Keratinocyte (primary cell): ENCODE measurements at regions not wholly inside any gene's neighbourhood (a gene's known extent, or its start where the extent isn't known, plus 50 kb on each side); places are given as distances from the start of the nearest gene placed in this dataset.

Experiments used
- DNase-seq: peaks from one replicate; pipeline ENCODE4 v3.0.0-alpha.2; 2011; ENCODE audit warnings: low read depth, missing footprints, low spot score
- FAIRE-seq: peaks from 2 replicates; lab custom pipeline; 2011; peaks lifted over from hg19 to GRCh38; lab: Jason Lieb, UNC
- H2AFZ ChIP-seq: 2 replicates; pipeline ENCODE4 v1.6.0; 2012; ENCODE audit warnings: low read length, control low read depth, inconsistent platforms; ENCODE audit not compliant: control insufficient read depth
- H3K27ac ChIP-seq: 2 replicates; pipeline ENCODE4 v1.5.1; 2011; ENCODE audit warnings: low read length; ENCODE audit not compliant: control insufficient read depth, insufficient read depth
- H3K27me3 ChIP-seq: 3 replicates; pipeline ENCODE4 v1.6.0; 2011; ENCODE audit warnings: low read length; ENCODE audit not compliant: control insufficient read depth, insufficient read depth; ENCODE audit errors: extremely low read depth
- H3K36me3 ChIP-seq, 2 experiments: 2 replicates in 1 of 2; 3 replicates in 1 of 2; pipeline ENCODE4 v1.5.1; 2011; ENCODE audit warnings: low read length in 2 of 2, mild to moderate bottlenecking in 1 of 2; ENCODE audit not compliant: control insufficient read depth in 2 of 2, insufficient read depth in 2 of 2; ENCODE audit errors: extremely low read depth in 1 of 2
- H3K4me1 ChIP-seq: 3 replicates; pipeline ENCODE4 v1.5.1; 2011; ENCODE audit warnings: low read length; ENCODE audit not compliant: control insufficient read depth, insufficient read depth; ENCODE audit errors: extremely low read depth
- H3K4me2 ChIP-seq: 3 replicates; pipeline ENCODE4 v1.6.0; 2011; ENCODE audit warnings: low read depth, low read length; ENCODE audit not compliant: control insufficient read depth, insufficient read depth; ENCODE audit errors: extremely low read depth
- H3K4me3 ChIP-seq, 3 experiments: fragments of 200-600 bp in 1 of 3; sonication (generic) in 1 of 3; 2 replicates in 2 of 3; 3 replicates in 1 of 3; pipeline ENCODE4 v1.5.1; 2011 to 2016; ENCODE audit warnings: low read length in 3 of 3, mild to moderate bottlenecking in 3 of 3, control low read depth in 2 of 3, inconsistent platforms in 1 of 3, low read depth in 1 of 3, mixed read lengths in 1 of 3, mixed run types in 1 of 3, moderate library complexity in 1 of 3; ENCODE audit not compliant: control insufficient read depth in 2 of 3, insufficient read depth in 2 of 3; ENCODE audit errors: extremely low read depth in 1 of 3
- H3K79me2 ChIP-seq: 2 replicates; pipeline ENCODE4 v1.6.0; 2012; ENCODE audit warnings: low read length; ENCODE audit not compliant: control insufficient read depth, insufficient read depth
- H3K9ac ChIP-seq: 3 replicates; pipeline ENCODE4 v1.6.0; 2011; ENCODE audit warnings: low read length; ENCODE audit not compliant: control insufficient read depth, insufficient read depth; ENCODE audit errors: extremely low read depth
- H3K9me1 ChIP-seq: 3 replicates; pipeline ENCODE4 v1.6.0; 2011; ENCODE audit warnings: low read length; ENCODE audit not compliant: control insufficient read depth, insufficient read depth; ENCODE audit errors: extremely low read depth
- H3K9me3 ChIP-seq: 2 replicates; pipeline ENCODE4 v1.5.1; 2012; ENCODE audit warnings: low read depth, low read length; ENCODE audit not compliant: control insufficient read depth
- H4K20me1 ChIP-seq: 3 replicates; pipeline ENCODE4 v1.6.0; 2011; ENCODE audit warnings: low read length; ENCODE audit not compliant: control insufficient read depth, insufficient read depth; ENCODE audit errors: extremely low read depth
- EZH2 ChIP-seq: IDR thresholded peaks from one replicate; pipeline ENCODE4 v1.6.1; 2012; ENCODE audit warnings: inconsistent platforms, mild to moderate bottlenecking, low read length, moderate library complexity
- dilution Hi-C: fragments of 300-500 bp; cut with MboI; formaldehyde crosslinking; loops from one replicate; pipeline ENCODE4 v1.7.0; 2020; ENCODE audit warnings: low sequenced_read_pairs; ENCODE audit not compliant: extremely low pct_ligation_motif_present
- TF ChIP-seq, protein P1 (sequence below), 3 experiments: IDR thresholded peaks in 1 of 3; conservative IDR thresholded peaks in 1 of 3; optimal IDR thresholded peaks in 1 of 3; 2 replicates in 2 of 3; 3 replicates in 1 of 3; pipeline versions ENCODE3 to v1.5.1; 2011; ENCODE audit warnings: low read length in 3 of 3, mild to moderate bottlenecking in 3 of 3, moderate library complexity in 2 of 3, control low read depth in 1 of 3, inconsistent platforms in 1 of 3; ENCODE audit not compliant: insufficient read depth in 2 of 3; ENCODE audit errors: extremely low read depth in 1 of 3

DNA sequence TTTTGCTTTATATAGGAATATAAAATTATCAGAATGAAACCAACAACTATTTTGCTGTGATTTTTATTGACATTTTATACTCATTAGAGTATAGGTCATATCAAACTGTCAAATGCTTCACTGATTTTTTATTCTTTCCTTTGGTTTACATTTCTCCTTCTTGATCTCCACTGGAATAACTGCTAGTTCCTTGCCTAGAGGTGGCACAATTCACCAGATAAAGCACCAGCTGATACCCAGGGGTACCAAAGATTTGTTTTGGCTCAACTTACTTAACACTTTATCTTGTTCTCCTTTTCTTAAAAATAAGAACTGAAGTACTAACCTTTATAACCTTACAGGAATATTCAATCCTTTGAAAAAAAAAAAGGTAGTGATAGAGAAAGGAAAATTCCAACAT is 725.1 kb upstream of the CHORDC1 start:
- no peak overlapping the region for H3K4me3 ChIP-seq
- no peaks in the 10 kb centered on the region for H3K27me3 ChIP-seq
- H3K36me3 ChIP-seq, result no peaks in the 10 kb centered on the region
- H4K20me1 ChIP-seq, result no peaks in the 10 kb centered on the region
- TF ChIP-seq, protein P1, sequence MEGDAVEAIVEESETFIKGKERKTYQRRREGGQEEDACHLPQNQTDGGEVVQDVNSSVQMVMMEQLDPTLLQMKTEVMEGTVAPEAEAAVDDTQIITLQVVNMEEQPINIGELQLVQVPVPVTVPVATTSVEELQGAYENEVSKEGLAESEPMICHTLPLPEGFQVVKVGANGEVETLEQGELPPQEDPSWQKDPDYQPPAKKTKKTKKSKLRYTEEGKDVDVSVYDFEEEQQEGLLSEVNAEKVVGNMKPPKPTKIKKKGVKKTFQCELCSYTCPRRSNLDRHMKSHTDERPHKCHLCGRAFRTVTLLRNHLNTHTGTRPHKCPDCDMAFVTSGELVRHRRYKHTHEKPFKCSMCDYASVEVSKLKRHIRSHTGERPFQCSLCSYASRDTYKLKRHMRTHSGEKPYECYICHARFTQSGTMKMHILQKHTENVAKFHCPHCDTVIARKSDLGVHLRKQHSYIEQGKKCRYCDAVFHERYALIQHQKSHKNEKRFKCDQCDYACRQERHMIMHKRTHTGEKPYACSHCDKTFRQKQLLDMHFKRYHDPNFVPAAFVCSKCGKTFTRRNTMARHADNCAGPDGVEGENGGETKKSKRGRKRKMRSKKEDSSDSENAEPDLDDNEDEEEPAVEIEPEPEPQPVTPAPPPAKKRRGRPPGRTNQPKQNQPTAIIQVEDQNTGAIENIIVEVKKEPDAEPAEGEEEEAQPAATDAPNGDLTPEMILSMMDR (optimal IDR thresholded peaks at IDR 0.05 in 1 of 3, IDR thresholded peaks at IDR 0.05 in 1 of 3, conservative IDR thresholded peaks at IDR 0.05 in 1 of 3; ENCODE audit: extremely low read depth in 1 of 3, insufficient read depth in 2 of 3, low read length in 3 of 3), result no peak
- TF ChIP-seq EZH2, result no peak
- H3K4me2 ChIP-seq, result no peak overlapping the region
- no peaks in the 10 kb centered on the region for H3K79me2 ChIP-seq
- DNase-seq, result no peak
- H3K9ac ChIP-seq, result no peak overlapping the region
- no peaks in the 10 kb centered on the region for H3K9me3 ChIP-seq
- FAIRE-seq, result no peak
- dilution Hi-C loops, result no loop called here
- no peaks in the 10 kb centered on the region for H3K4me1 ChIP-seq
- no peaks in the 10 kb centered on the region for H3K9me1 ChIP-seq
- no peak overlapping the region for H3K27ac ChIP-seq
- no peak overlapping the region for H2AFZ ChIP-seq

DNA sequence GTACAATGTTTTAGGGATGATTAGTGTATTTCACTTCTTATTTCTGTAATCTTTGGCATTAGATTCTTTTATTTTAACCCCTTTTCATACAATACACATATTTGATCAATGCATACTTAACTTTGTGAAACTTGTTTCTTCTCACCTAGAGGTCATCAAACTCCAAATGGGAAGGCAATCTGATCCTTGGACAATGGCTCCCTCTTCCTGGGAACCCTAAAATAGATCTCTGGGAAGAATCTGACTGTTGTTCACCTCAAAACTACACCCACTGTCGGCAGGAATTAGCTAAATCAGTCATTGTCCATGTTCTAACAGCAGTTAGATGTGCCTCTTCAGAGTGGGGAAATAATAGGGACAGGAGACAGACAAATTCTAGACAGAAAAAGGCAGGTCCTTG is 707.4 kb upstream of the CHORDC1 start:
- H3K36me3 ChIP-seq, result no peaks in the 10 kb centered on the region
- DNase-seq (no peak), FAIRE-seq (no peak)
- dilution Hi-C loops, result no loop called here
- H3K4me3 ChIP-seq, result no peak overlapping the region
- no peak overlapping the region for H3K4me2 ChIP-seq
- H3K27me3 ChIP-seq, result no peaks in the 10 kb centered on the region
- no peaks in the 10 kb centered on the region for H3K9me1 ChIP-seq
- H3K9me3 ChIP-seq, result no peaks in the 10 kb centered on the region
- no peaks in the 10 kb centered on the region for H3K79me2 ChIP-seq
- no peak overlapping the region for H3K9ac ChIP-seq
- no peak overlapping the region for H2AFZ ChIP-seq
- TF ChIP-seq, protein P1 (optimal IDR thresholded peaks at IDR 0.05 in 1 of 3, IDR thresholded peaks at IDR 0.05 in 1 of 3, conservative IDR thresholded peaks at IDR 0.05 in 1 of 3; ENCODE audit: extremely low read depth in 1 of 3, insufficient read depth in 2 of 3, low read length in 3 of 3), result no peak
- TF ChIP-seq EZH2, result no peak
- no peaks in the 10 kb centered on the region for H3K4me1 ChIP-seq
- no peak overlapping the region for H3K27ac ChIP-seq
- H4K20me1 ChIP-seq, result no peaks in the 10 kb centered on the region
